H9 (cell line): ENCODE measurements at regions not wholly inside any gene's neighbourhood (a gene's known extent, or its start where the extent isn't known, plus 50 kb on each side); places are given as distances from the start of the nearest gene placed in this dataset.

Experiments
- DNase-seq: peaks from one replicate; pipeline ENCODE4 v3.0.0-alpha.2; 2017
- H2AFZ ChIP-seq: one replicate; pipeline ENCODE4 v1.6.1; 2013; ENCODE audit warnings: mild to moderate bottlenecking, low read length, control low read depth, moderate library complexity
- H2AK5ac ChIP-seq: 2 replicates; pipeline ENCODE4 v1.6.1; 2013; ENCODE audit warnings: low read length, control low read depth, mixed read lengths; ENCODE audit not compliant: insufficient read length
- H2BK120ac ChIP-seq: one replicate; pipeline ENCODE4 v1.6.1; 2013; ENCODE audit warnings: low read depth, mild to moderate bottlenecking, low read length, control low read depth, inconsistent platforms; ENCODE audit not compliant: poor library complexity, severe bottlenecking
- H2BK12ac ChIP-seq: 2 replicates; pipeline ENCODE4 v1.6.1; 2013; ENCODE audit warnings: low read length, control low read depth, mixed read lengths, low read depth; ENCODE audit not compliant: insufficient read length
- H2BK15ac ChIP-seq: 2 replicates; pipeline ENCODE4 v1.6.1; 2013; ENCODE audit warnings: low read depth, low read length, control low read depth
- H2BK20ac ChIP-seq: one replicate; pipeline ENCODE4 v1.6.1; 2013; ENCODE audit warnings: low read depth, mild to moderate bottlenecking, low read length, control low read depth, inconsistent platforms; ENCODE audit not compliant: poor library complexity, severe bottlenecking
- H2BK5ac ChIP-seq: 2 replicates; pipeline ENCODE4 v1.6.1; 2013; ENCODE audit warnings: low read length, control low read depth, mixed read lengths; ENCODE audit not compliant: insufficient read length
- H3K14ac ChIP-seq: 2 replicates; pipeline ENCODE4 v1.6.1; 2013; ENCODE audit warnings: low read length, control low read depth; ENCODE audit not compliant: insufficient read depth
- H3K18ac ChIP-seq: 2 replicates; pipeline ENCODE4 v1.6.1; 2013; ENCODE audit warnings: low read depth, mild to moderate bottlenecking, mixed read lengths, low read length, control low read depth; ENCODE audit not compliant: insufficient read length
- H3K23ac ChIP-seq: 2 replicates; pipeline ENCODE4 v1.6.1; 2013; ENCODE audit warnings: low read length, control low read depth, mixed read lengths, low read depth; ENCODE audit not compliant: insufficient read length
- H3K23me2 ChIP-seq: 2 replicates; pipeline ENCODE4 v1.6.1; 2013; ENCODE audit warnings: low read depth, mild to moderate bottlenecking, mixed read lengths, low read length, control low read depth; ENCODE audit not compliant: insufficient read length, poor library complexity, severe bottlenecking
- H3K27ac ChIP-seq: 2 replicates; pipeline ENCODE4 v1.5.1; 2013; ENCODE audit warnings: low read length, control low read depth, mixed read lengths, low read depth; ENCODE audit not compliant: insufficient read length
- H3K27me3 ChIP-seq: 2 replicates; pipeline ENCODE4 v1.6.1; 2013; ENCODE audit warnings: low read length, control low read depth, inconsistent platforms; ENCODE audit not compliant: insufficient read depth
- H3K4ac ChIP-seq: 2 replicates; pipeline ENCODE4 v1.6.1; 2013; ENCODE audit warnings: low read depth, mild to moderate bottlenecking, control low read depth, inconsistent platforms, low read length, moderate library complexity
- H3K4me1 ChIP-seq: 2 replicates; pipeline ENCODE4 v1.6.1; 2013; ENCODE audit warnings: low read length, control low read depth, inconsistent platforms; ENCODE audit not compliant: insufficient read depth
- H3K4me2 ChIP-seq: 2 replicates; pipeline ENCODE4 v1.6.1; 2013; ENCODE audit warnings: low read length, control low read depth, mixed read lengths; ENCODE audit not compliant: insufficient read length, insufficient read depth
- H3K56ac ChIP-seq: 2 replicates; pipeline ENCODE4 v1.6.1; 2013; ENCODE audit warnings: low read depth, mild to moderate bottlenecking, mixed read lengths, low read length, control low read depth; ENCODE audit not compliant: insufficient read length
- H3K79me1 ChIP-seq: 2 replicates; pipeline ENCODE4 v1.6.1; 2013; ENCODE audit warnings: low read depth, mild to moderate bottlenecking, moderate library complexity, low read length, control low read depth, inconsistent platforms; ENCODE audit not compliant: insufficient read depth, poor library complexity, severe bottlenecking
- H3K79me2 ChIP-seq: 2 replicates; pipeline ENCODE4 v1.6.1; 2013; ENCODE audit warnings: low read length, control low read depth, inconsistent platforms; ENCODE audit not compliant: insufficient read depth
- H3K9ac ChIP-seq: 2 replicates; pipeline ENCODE4 v1.6.1; 2013; ENCODE audit warnings: low read length, control low read depth, mixed read lengths; ENCODE audit not compliant: insufficient read length; ENCODE audit errors: extremely low read depth
- H3K9me3 ChIP-seq: one replicate; pipeline ENCODE4 v1.6.1; 2013; ENCODE audit warnings: low read depth, low read length, inconsistent platforms; ENCODE audit not compliant: control insufficient read depth
- H3T11ph ChIP-seq: one replicate; pipeline ENCODE4 v1.6.1; 2013; ENCODE audit warnings: mild to moderate bottlenecking, low read length, control low read depth, inconsistent platforms
- H4K20me1 ChIP-seq: one replicate; pipeline ENCODE4 v1.6.1; 2013; ENCODE audit not compliant: control insufficient read depth, insufficient read length, insufficient read depth
- H4K5ac ChIP-seq: 2 replicates; pipeline ENCODE4 v1.6.1; 2013; ENCODE audit warnings: low read depth, mild to moderate bottlenecking, mixed read lengths, low read length, control low read depth; ENCODE audit not compliant: insufficient read length
- H4K8ac ChIP-seq: replicated peaks from 2 replicates; pipeline ENCODE4 v1.6.1; 2013; ENCODE audit warnings: low read length, control low read depth, mixed read lengths, low read depth; ENCODE audit not compliant: insufficient read length
- H4K91ac ChIP-seq: 2 replicates; pipeline ENCODE4 v1.6.1; 2013; ENCODE audit warnings: low read depth, mild to moderate bottlenecking, moderate library complexity, mixed read lengths, low read length, control low read depth; ENCODE audit not compliant: insufficient read length
- H3K27ac Mint-ChIP-seq, 3 experiments: 2 replicates in 2 of 3; 3 replicates in 1 of 3; pipeline ENCODE4 v1.8.0; 2020 to 2021; ENCODE audit warnings: mixed read lengths in 3 of 3, mild to moderate bottlenecking in 1 of 3, moderate library complexity in 1 of 3
- H3K27me3 Mint-ChIP-seq: 2 replicates; pipeline ENCODE4 v1.8.0; 2021; ENCODE audit warnings: low read depth, mild to moderate bottlenecking, moderate library complexity, mixed read lengths
- H3K36me3 Mint-ChIP-seq, 3 experiments: 2 replicates in 2 of 3; 3 replicates in 1 of 3; pipeline ENCODE4 v1.8.0; 2020 to 2021; ENCODE audit warnings: low read depth in 3 of 3, mixed read lengths in 3 of 3; ENCODE audit not compliant: insufficient read depth in 1 of 3
- H3K4me1 Mint-ChIP-seq, 2 experiments: 2 replicates each; pipeline ENCODE4 v1.8.0; 2020; ENCODE audit warnings: mixed read lengths in 2 of 2
- H3K4me3 Mint-ChIP-seq, 2 experiments: 2 replicates in 1 of 2; 3 replicates in 1 of 2; pipeline ENCODE4 v1.8.0; 2020 to 2021; ENCODE audit warnings: mild to moderate bottlenecking in 2 of 2, mixed read lengths in 2 of 2, moderate library complexity in 1 of 2
- H3K9me3 Mint-ChIP-seq, 2 experiments: 2 replicates in 1 of 2; 3 replicates in 1 of 2; pipeline ENCODE4 v1.8.0; 2020; ENCODE audit warnings: mild to moderate bottlenecking in 2 of 2, mixed read lengths in 2 of 2, moderate library complexity in 1 of 2
- CTCF ChIP-seq: fragments of 200-600 bp; sonication (generic); conservative IDR thresholded peaks from 3 replicates; pipeline ENCODE4 v1.8.0; 2021; ENCODE audit warnings: antibody characterized with exemption, mild to moderate bottlenecking
- WGBS: extraction: QIAGEN DNeasy Blood & Tissue Kit; methylation state at CpG from one replicate; pipeline ENCODE4 v1.1.7; 2013; ENCODE audit warnings: missing lambda C conversion rate, low lambda C conversion rate, mixed read lengths; ENCODE audit not compliant: insufficient read length; ENCODE audit errors: extremely low coverage; 5-methylcytosine and 5-hydroxymethylcytosine counted together

- no peak for DNase-seq
- H3K14ac ChIP-seq, result no peak overlapping the region
- Mint-ChIP-seq H3K4me1 (peaks cover 5 to 8% of the 10 kb centered on the region in 2 experiments; a peak in 2 of 4 replicates), H3K4me3 (no peak overlapping the region), H3K27ac (no peak overlapping the region), H3K36me3 (peaks cover 0 to under 1% (median 0%) of the 10 kb centered on the region in 3 experiments; a peak in 1 of 7 replicates), H3K27me3 (no peaks in the 10 kb centered on the region), H3K9me3 (peaks cover 1 to 7% of the 10 kb centered on the region in 2 experiments; a peak in 3 of 5 replicates)
- no peak overlapping the region for H2BK15ac ChIP-seq
- no peak overlapping the region for H3K56ac ChIP-seq
- H2AFZ ChIP-seq, result no peak overlapping the region
- H3K27me3 ChIP-seq, result no peaks in the 10 kb centered on the region
- no peak overlapping the region for H4K8ac ChIP-seq
- no peak overlapping the region for H4K91ac ChIP-seq
- no peak overlapping the region for H2BK12ac ChIP-seq
- H3K23me2 ChIP-seq, result no peaks in the 10 kb centered on the region
- H3K4me1 ChIP-seq, result no peaks in the 10 kb centered on the region; the same call in 1 of the 2 replicates
- H3K9me3 ChIP-seq, result no peaks in the 10 kb centered on the region
- WGBS, result no CpG with 5 or more reads among the region's 9 CpGs
- H3K79me2 ChIP-seq, result no peaks in the 10 kb centered on the region
- H3K27ac ChIP-seq, result no peak overlapping the region
- no peaks in the 10 kb centered on the region for H4K20me1 ChIP-seq
- H3K18ac ChIP-seq, result no peak overlapping the region
- H3K23ac ChIP-seq, result no peak overlapping the region
- H3K79me1 ChIP-seq, result no peaks in the 10 kb centered on the region
- H3T11ph ChIP-seq, result no peak overlapping the region
- H4K5ac ChIP-seq, result no peak overlapping the region
- no peak for TF ChIP-seq CTCF
- no peak overlapping the region for H3K4me2 ChIP-seq
- H3K9ac ChIP-seq, result no peak overlapping the region
- no peak overlapping the region for H2BK20ac ChIP-seq
- no peak overlapping the region for H2BK5ac ChIP-seq
- no peak overlapping the region for H2AK5ac ChIP-seq
- no peak overlapping the region for H2BK120ac ChIP-seq
- H3K4ac ChIP-seq, result no peak overlapping the region
Observed at GRCh38 chr14:97724265-97724731, 927.1 kb downstream of the VRK1 start.
